VCaP (cell line): ENCODE measurements at regions not wholly inside any gene's neighbourhood (a gene's known extent, or its start where the extent isn't known, plus 50 kb on each side); places are given as distances from the start of the nearest gene placed in this dataset.

ENCODE experiments used
- H3K27ac ChIP-seq: fragments of 450-650 bp; 2 replicates; pipeline ENCODE4 v1.5.1; 2017
- TF ChIP-seq, protein P1 (sequence below): fragments of 450-650 bp; conservative IDR thresholded peaks from 2 replicates; pipeline ENCODE4 v1.5.1; 2017; ENCODE audit warnings: mild to moderate bottlenecking, moderate library complexity

- TF ChIP-seq, protein P1, sequence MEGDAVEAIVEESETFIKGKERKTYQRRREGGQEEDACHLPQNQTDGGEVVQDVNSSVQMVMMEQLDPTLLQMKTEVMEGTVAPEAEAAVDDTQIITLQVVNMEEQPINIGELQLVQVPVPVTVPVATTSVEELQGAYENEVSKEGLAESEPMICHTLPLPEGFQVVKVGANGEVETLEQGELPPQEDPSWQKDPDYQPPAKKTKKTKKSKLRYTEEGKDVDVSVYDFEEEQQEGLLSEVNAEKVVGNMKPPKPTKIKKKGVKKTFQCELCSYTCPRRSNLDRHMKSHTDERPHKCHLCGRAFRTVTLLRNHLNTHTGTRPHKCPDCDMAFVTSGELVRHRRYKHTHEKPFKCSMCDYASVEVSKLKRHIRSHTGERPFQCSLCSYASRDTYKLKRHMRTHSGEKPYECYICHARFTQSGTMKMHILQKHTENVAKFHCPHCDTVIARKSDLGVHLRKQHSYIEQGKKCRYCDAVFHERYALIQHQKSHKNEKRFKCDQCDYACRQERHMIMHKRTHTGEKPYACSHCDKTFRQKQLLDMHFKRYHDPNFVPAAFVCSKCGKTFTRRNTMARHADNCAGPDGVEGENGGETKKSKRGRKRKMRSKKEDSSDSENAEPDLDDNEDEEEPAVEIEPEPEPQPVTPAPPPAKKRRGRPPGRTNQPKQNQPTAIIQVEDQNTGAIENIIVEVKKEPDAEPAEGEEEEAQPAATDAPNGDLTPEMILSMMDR: no peak
- H3K27ac ChIP-seq: no peak overlapping the region
Measured at GRCh38 chr15:53869044-53869805, 109.0 kb upstream of the UNC13C start.

- no peak overlapping the region for H3K27ac ChIP-seq
- TF ChIP-seq, protein P1: no peak
Measured at GRCh38 chr15:53862386-53862785, 102.9 kb upstream of the WDR72 start.

DNA sequence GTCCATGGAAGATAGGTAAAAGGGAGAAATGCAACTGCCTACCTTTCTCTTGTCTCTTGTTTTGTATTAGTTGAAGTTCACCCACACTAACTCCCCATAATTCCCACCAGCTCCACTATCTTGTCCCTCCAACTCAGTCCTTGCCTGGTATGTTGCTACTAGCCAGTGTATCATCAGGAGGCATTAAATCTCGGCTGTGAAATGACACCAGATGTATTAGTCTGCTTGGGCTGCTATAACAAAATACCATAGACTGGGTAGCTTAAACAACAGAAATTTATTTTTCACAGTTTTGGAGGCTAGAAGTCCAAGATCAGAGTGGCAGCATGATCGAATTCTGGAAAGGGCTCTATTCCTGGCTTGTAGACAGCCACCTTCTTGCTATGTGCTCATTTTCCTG, 102.3 kb upstream of the WDR72 start:
- no peak overlapping the region for H3K27ac ChIP-seq
- TF ChIP-seq, protein P1: no peak

DNA sequence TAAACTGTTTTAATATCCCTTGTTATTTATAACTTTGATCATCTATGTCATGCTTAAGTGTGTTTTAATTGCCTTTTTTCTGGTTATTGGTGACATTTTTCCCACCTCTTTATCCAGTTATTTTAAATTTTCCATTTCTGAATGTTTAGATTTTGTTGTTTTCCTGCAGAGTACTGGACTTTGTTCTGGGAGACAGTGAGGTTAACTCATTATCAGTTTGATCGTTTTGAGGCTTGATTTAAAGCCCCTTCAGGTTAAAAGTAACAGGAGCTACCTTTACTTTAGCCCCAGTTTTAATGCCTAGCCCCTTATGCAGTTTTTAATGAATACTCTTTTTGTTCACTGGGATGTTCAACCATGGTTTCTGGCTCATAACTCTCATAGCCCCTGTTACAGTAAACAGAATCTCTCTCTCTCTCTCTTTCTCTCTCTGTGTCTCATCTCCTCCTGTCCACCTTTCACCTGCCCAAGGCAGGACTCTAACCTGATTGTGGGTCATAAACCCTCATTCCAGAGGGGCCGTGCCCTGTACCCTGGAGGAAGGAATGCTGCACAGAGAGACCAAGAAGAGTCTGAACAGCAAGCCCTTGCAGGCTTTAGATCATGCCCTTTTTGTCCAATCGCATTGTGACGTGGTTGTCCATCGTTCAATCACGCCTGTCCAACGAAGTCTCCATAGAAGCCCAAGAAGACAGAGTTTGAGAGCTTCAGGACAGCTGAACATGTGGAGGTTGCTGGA, 91.8 kb upstream of the WDR72 start:
- TF ChIP-seq, protein P1: no peak
- no peak overlapping the region for H3K27ac ChIP-seq

GRCh38 chr15:53847745-53848144, 88.3 kb upstream of the WDR72 start:
- no peak overlapping the region for H3K27ac ChIP-seq
- TF ChIP-seq, protein P1: no peak

DNA sequence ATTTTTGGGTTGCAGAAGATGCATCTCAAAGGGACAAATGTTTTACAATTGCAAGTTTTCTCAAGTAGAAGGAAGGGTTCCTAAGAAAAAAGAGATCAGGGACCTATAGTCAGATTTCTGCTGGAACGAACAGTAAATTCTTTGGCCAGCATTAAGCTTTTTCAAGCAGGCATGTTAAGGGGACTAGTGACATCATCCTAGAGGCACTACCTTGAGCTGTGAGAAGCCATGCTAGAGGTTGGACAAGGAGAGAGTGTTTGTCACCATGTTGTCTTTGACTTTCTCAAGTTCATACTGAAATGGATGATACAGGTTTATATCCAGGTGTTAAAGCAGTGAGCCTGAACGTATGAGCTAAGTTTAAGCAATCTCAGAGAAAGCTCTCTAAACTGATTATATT, 85.2 kb upstream of the WDR72 start:
- TF ChIP-seq, protein P1: no peak
- H3K27ac ChIP-seq: no peak overlapping the region

- TF ChIP-seq, protein P1: no peak
- H3K27ac ChIP-seq: no peak overlapping the region
Measured at GRCh38 chr15:53843869-53844569, 84.6 kb upstream of the WDR72 start.
